ENCODE measurements at regions not wholly inside any gene's neighbourhood (a gene's known extent, or its start where the extent isn't known, plus 50 kb on each side); places are given as distances from the start of the nearest gene placed in this dataset.
A peak's percentile ranks its signal among the peaks of the same experiment; 100 is the strongest.
"Not testable (repeated sequence)": the region's sequence is repeated elsewhere in the genome, so short reads cannot be mapped to it uniquely, and the experiment has no call there.

DNA sequence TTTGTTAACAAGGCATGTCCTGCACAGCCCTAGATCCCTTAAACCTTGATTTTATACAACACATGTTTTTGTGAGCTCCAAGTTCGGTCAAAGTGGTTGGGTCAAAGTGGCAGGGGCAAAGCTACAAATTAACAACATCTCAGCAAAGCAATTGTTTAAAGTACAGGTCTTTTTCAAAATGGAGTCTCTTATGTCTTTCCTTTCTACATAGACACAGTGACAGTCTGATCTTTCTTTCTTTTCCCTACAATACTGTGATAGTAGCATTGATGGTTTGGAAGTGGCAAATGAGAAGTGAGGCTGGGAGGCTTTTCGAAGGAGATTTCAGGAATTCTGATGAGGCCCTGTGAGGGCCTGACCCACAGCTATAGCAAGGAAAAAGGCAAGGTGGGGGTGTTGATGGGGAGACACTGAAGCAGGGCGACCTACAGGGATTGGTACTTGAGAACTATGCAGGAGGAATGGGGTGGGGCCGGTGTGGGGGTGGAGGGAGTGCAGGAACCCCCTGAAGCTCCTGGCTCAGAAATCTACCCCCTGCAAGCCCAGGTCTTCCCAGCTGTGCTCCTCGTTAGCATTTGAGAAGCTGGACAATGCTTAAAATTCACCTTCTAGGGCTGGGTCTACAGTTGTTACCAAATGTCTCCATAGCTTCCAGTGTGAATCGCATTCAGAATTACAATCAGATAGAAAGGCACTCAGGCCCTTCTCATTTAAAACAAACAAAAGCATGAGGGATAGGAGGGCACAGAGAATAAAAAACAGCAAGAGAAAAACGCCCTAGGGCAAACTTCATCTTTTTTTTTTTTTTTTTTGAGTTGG, 102.6 kb upstream of the PPM1J start:
- no peak for DNase-seq

DNA sequence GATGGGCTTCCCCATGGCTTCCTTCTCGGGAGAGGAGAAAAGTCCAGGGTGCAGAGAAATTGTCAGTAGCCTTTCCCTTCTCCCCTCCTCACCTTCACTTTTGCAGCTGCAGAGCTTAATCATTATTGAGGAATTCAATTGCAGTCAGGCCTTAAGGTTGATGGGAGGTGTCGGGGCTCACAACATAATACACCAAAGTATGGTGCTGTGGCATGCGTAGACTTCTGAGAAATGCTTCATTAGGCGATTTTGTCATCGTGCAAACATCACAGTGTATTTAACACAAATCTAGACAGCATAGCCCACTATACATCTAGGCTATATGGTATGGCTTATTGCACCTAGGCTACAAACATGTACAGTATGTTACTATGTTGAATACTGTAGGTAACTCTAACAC, 100.2 kb upstream of the PPM1J start:
- no peak for DNase-seq

- not testable (repeated sequence) for DNase-seq
Measured at GRCh38 chr1:112814645-112815044, 99.5 kb upstream of the PPM1J start.

GRCh38 chr1:112808861-112809684, 93.9 kb upstream of the PPM1J start:
- peak; percentile 81 for DNase-seq

DNA sequence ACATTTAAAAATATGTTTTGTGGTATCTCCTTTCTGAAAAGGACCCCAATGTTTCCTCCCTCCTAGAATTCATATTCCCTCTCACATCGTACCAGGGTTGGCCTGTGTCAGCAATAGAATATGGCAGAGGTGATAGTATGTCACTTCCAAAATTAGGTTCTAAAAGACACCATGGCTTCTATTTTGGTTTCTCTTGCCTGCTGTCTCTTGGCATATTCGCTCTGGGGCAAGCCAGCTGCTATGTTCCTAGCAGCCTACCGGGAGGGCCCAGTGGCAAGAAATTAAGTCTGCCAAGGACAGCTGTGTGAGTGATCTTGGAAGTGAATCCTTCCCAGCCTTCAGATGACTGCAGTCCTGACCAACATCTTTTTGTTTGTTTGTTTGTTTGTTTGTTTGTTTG, 92.9 kb upstream of the PPM1J start:
- no peak for DNase-seq

DNA sequence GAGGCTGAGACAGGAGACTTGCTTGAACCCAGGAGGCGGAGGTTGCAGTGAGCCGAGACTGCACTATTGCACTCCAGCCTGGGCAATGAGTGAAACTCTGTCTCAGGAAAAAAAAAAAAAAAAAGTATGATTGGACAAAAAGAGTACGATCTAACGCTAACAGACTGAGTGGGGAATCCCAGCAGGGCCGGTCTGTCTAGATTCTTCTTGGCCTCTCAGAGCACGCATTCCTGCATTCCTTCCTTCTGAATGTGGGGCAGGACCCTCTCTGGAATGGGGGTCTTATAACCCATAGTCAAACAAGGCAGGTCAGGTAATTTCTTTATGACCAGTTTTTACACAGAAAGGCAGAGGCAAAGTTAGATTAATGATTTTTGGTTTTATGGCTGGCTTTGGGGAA, 92.0 kb upstream of the PPM1J start:
- no peak for DNase-seq

GRCh38 chr1:112806090-112806642, 91.0 kb upstream of the PPM1J start:
- no peak for DNase-seq

DNA sequence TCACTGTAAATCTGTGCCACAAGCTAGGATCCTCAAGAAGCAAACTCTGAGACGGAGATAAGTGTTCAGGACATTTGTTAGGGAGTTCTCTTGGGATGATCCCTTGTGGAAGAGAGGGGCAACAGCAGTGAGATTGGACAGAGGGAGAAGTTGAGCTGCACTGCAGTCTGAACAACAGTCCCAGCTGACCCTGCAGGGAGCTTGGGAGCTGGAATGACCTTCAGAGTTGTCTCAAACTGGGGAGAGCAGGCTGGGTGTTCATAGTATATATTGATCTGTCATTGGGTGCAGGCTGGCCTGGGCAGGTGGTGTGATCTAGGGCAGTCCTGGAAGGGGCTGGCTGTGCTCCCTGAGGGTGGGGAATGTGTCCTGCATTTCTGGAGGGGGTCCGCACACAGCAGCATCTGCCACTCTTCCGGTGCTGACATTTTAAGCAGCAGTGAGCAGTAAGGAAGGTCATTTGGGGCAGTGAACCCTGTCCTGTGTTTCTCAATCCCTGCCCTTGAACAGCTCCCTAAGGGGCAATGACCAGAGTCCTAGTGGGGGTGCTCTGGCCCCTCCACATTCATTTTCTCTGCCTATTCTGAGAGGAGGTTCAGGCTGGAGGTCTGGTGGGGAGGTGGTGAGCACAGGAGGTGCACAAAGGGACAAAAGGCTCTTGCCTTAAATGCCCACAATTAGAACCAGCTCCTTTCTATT, 90.2 kb upstream of the PPM1J start:
- DNase-seq: no peak

- peak; percentile 75 for DNase-seq
Measured at GRCh38 chr1:112803906-112804762, 89.0 kb upstream of the PPM1J start.

DNA sequence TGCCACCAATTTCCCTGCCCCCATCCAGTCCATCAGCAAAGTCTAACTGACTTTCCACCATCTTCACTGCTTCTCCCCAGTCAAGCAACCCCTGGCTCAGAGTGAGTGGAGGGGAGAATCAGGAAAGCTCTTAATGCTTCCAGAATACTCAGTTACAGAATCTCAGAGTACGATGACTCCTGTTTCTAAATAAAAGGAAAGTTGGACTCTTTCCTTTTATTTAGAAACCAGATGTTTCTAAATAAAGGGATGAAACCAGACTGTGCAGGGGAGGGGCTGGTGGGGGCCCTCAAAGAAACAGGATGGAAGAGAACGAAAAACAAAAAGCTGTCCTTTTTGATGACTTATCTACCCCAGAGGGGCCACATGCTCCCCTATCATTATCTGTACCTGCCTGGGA, 85.2 kb upstream of the PPM1J start:
- DNase-seq: no peak

DNA sequence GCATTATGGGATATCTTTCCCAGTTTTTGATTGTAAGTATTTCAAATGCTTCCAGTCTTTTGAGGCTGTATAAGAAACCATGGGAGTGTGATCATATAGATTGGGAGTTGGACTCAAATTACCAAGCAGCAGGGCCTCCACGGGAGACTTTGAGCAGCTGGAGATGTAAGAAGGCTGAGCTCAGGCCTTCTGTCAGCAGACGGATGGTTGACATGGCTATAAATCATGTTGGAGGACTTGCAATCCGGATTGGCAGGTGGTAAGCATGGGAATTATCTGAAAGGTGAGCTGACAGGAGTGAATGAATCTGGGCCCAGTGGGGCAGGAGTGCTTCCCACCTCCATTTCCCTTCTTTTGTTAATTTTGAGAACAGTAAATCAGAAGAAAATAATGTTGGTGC, 83.2 kb upstream of the PPM1J start:
- DNase-seq: no peak

GRCh38 chr1:112797224-112797623, 82.1 kb upstream of the PPM1J start:
- DNase-seq: no peak

DNA sequence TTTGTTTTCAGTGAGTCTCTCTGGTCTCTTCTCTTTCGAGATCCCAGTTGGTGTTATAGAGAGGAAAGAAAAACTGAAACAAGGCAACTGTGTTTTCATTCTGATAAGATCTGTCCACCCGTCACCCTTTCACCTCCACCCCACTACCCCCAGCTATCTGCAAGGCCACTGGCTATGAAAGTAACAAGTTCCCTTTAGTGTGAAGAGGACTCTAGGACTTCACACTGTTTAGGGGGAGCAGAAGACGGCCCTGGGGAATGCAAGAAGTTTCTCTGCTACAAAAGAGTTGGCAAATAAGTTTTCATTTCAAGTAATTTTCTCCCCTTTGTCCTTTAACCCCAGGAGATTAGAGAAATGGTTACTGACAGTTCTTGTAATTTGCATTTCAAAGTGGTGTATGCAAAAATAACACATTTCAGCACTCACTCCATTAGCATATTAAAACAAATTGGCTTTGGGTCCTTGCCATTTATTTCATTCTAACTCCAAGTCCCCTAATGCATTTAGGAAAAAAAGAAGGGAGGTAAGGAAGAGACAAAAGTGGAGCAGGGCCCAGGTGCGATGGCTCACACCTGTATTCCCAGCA, 79.6 kb upstream of the PPM1J start:
- no peak for DNase-seq

DNA sequence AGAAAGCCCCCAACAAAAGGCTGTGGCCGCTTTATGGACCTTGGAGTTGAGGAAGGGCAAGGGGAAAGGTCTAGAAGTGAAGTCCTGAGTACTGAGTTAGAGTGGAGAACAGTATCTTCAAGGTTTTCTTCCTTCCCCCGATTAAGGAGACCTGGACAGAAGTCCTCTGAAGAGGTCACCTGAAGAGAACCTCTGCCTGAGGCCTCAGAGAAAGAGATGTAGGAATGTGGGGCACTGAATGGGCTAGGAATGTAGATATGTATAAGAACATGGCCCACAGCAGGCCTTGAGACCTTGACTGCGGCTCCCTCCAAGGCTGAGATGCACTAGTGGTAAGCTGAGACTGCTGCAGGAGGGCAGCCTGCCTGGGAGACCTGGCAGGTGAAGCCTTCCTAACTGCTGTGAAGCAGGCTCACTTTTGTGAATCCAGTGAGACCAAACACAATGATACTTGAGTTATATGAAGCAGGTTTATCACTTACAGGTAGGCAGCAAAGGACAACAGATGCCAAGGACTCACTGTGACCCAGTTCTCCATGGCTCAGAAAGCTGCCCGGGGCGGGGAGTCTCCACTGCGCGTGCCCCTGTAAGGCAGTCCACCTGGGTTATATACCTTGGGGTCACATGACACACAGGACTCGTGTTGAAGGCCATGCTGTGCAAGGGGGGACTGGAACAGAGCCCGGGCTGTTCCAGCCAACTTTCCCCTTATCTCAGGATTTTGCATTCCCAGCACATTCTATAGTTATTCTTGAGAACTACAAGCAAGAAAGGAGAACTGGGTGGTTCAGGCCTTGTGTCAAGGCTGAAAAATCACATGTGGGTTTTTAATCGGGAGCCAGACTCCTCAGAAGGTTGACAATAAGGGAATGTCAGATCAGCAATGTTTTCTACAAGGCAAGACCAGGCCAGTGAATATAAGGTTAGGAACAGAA, 78.8 kb upstream of the PPM1J start:
- DNase-seq: no peak

DNA sequence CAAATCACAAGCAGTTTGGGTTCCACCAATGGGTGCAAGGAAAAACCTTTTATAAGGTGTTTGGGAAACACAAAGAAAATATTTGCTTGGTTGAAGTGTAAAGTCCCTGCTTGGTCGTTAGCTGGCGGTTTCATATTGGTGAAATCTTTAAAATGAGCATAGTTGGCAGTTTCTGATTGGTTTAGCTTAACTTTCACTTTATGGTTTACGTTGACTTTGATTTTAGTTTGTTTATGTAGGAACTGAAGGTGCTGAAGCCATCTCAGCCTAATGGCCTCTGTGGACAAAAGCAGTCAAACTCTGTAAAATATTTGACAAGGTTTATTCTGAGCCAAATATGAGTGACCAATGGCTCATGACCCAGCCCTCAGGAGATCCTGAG, 76.6 kb upstream of the PPM1J start:
- no peak for DNase-seq

- no peak for DNase-seq
Measured at GRCh38 chr1:112790920-112791722, 76.0 kb upstream of the PPM1J start.

GRCh38 chr1:112788561-112788960, 73.4 kb upstream of the PPM1J start:
- DNase-seq: no peak

DNA sequence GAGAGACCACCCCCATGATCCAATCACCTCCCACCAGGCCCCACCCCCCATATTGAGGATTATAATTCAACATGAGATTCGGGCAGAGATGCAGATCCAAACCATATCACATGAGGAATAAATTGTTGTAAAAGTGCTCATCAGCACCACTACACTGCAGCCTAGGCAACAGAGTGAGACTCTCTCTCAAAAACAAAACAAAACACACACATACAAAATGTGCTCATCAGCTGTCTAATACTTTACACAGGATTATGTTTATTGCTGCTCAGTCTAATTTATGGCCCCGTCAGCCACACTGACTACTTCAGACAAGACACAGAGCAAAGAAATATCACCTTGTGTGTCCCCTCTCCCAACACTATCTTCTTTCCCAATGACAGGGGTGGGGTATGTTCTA, 72.9 kb upstream of the PPM1J start:
- DNase-seq: no peak

GRCh38 chr1:112783059-112783458, 67.9 kb upstream of the PPM1J start:
- no peak for DNase-seq

All from activated CD4-positive, alpha-beta T cell treated with anti-CD3 and anti-CD28 coated beads for 48 hours (primary cell).